GM21390 (cell line): ENCODE measurements at regions not wholly inside any gene's neighbourhood (a gene's known extent, or its start where the extent isn't known, plus 50 kb on each side); places are given as distances from the start of the nearest gene placed in this dataset.

Source experiments
- ATAC-seq: cut with Tn5 transposase; IDR thresholded peaks from one replicate; pipeline ENCODE4 v1.9.1; 2021; ENCODE audit not compliant: unreplicated experiment

- no peak for ATAC-seq
These were observed 297.7 kb downstream of the PARP8 start for GRCh38 chr5:50963971-50964745.

- ATAC-seq, result no peak
These were observed 298.6 kb downstream of the PARP8 start for GRCh38 chr5:50964746-50965653.

GRCh38 chr5:50965654-50966375, 299.4 kb downstream of the PARP8 start:
- ATAC-seq, result no peak

GRCh38 chr5:50967009-50967562, 300.6 kb downstream of the PARP8 start:
- ATAC-seq, result no peak

- ATAC-seq, result no peak
These were observed 301.3 kb downstream of the PARP8 start for GRCh38 chr5:50967563-50968355.

- no peak for ATAC-seq
These were observed 302.1 kb downstream of the PARP8 start for GRCh38 chr5:50968356-50969149.

- no peak for ATAC-seq
These were observed 303.0 kb downstream of the PARP8 start for GRCh38 chr5:50969151-50970031.

GRCh38 chr5:50975840-50976239, 309.4 kb downstream of the PARP8 start:
- ATAC-seq, result no peak

- ATAC-seq, result no peak
These were observed 312.5 kb downstream of the PARP8 start for GRCh38 chr5:50978924-50979323.

- no peak for ATAC-seq
These were observed 318.2 kb downstream of the PARP8 start for GRCh38 chr5:50984640-50985039.

GRCh38 chr5:50990296-50990924, 324.0 kb downstream of the PARP8 start:
- no peak for ATAC-seq

GRCh38 chr5:50995285-50995942, 329.0 kb downstream of the PARP8 start:
- ATAC-seq, result no peak

GRCh38 chr5:51001227-51001923, 334.9 kb downstream of the PARP8 start:
- ATAC-seq, result no peak

- no peak for ATAC-seq
These were observed 335.9 kb downstream of the PARP8 start for GRCh38 chr5:51002368-51002767.

- ATAC-seq, result no peak
These were observed 346.6 kb downstream of the PARP8 start for GRCh38 chr5:51013036-51013435.

- ATAC-seq, result no peak
These were observed 352.0 kb downstream of the PARP8 start for GRCh38 chr5:51018423-51018822.

- ATAC-seq, result no peak
These were observed 357.8 kb downstream of the PARP8 start for GRCh38 chr5:51024263-51024662.
